Activated naive CD8-positive, alpha-beta T cell treated with anti-CD3 and anti-CD28 coated beads, Interleukin-2, amount 50 U/mL, for 24 hours (primary cell): ENCODE measurements at regions not wholly inside any gene's neighbourhood (a gene's known extent, or its start where the extent isn't known, plus 50 kb on each side); places are given as distances from the start of the nearest gene placed in this dataset.
A peak's percentile ranks its signal among the peaks of the same experiment; 100 is the strongest.
"Not testable (repeated sequence)": the region's sequence is repeated elsewhere in the genome, so short reads cannot be mapped to it uniquely, and the experiment has no call there.

ENCODE experiments used
- ATAC-seq: fragments of 150-1000 bp; cut with Tn5 transposase; one replicate; pipeline ENCODE4 v1.10.0; 2021
- DNase-seq: peaks from one replicate; pipeline ENCODE4 v3.0.0; 2021
- H3K27ac Mint-ChIP-seq: one replicate; pipeline ENCODE4 v1.8.0; 2021; ENCODE audit warnings: mild to moderate bottlenecking, mixed read lengths
- H3K27me3 Mint-ChIP-seq: one replicate; pipeline ENCODE4 v1.8.0; 2021; ENCODE audit warnings: mixed read lengths
- H3K36me3 Mint-ChIP-seq: one replicate; pipeline ENCODE4 v1.8.0; 2021; ENCODE audit warnings: low read depth, mixed read lengths
- H3K4me1 Mint-ChIP-seq: one replicate; pipeline ENCODE4 v1.8.0; 2021; ENCODE audit warnings: mixed read lengths
- H3K4me3 Mint-ChIP-seq: one replicate; pipeline ENCODE4 v1.8.0; 2021; ENCODE audit warnings: mild to moderate bottlenecking, moderate library complexity, mixed read lengths
- H3K9me3 Mint-ChIP-seq: one replicate; pipeline ENCODE4 v1.8.0; 2021; ENCODE audit warnings: mixed read lengths

DNA sequence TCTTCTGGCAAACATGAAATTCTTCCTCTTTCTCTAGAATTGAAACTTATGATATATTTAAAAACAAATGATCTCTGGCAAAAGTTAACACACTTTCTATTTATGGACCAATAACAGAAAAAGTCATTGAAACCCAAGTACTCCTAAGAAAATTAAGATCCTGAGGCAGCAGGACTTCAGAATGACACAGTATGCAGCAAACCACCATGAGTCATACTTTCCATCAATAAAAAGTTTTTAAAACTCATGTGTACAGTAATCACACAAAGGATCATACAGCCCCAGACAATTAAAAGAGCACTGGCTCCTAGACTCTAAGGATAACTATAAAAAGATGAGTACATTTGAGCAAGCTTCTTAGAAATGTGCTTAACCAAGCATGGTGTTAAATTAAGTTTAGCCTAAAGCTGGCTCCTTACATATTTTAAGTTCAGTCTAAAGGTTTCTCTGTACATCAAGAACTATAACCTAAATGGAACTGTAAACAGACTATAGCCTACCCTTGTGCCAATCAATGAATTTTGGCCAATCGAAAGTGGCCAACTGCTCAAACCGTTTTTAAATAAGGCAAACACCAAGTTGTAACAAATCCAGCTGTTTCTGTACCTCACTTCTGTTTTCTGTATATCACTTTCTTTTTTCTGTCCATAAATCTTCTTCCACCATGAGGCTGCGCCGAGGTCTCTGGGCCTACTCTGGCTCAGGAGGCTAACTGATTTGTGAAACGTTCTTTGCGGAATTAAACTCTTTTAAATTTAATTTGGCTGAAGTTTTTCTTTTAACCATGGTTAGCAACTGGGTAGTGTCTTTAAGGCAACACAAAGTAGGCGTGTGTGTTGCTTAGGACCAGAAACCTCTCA is 232.1 kb upstream of the PIK3R1 start:
- Mint-ChIP-seq H3K4me1 (peaks cover 10% of the 10 kb centered on the region), H3K27ac (peak overlapping the region; percentile 24), H3K36me3 (no peaks in the 10 kb centered on the region), H3K27me3 (no peaks in the 10 kb centered on the region), H3K4me3 (no peak overlapping the region), H3K9me3 (peaks cover 4% of the 10 kb centered on the region)
- ATAC-seq (peak; percentile 59), DNase-seq (no peak)

DNA sequence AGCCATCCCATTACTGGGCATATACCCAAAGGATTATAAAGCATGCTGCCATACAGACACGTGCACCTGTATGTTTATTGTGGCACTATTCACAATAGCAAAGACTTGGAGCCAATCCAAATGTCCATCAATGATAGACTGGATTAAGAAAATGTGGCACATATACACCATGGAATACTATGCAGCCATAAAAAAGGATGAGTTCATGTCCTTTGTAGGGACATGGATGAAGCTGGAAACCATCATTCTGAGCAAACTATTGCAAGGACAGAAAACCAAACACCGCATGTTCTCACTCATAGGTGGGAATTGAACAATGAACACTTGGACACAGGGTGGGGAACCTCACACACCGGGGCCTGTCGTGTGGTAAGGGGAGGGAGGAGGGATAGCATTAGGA is 233.4 kb upstream of the PIK3R1 start:
- not testable (repeated sequence) for H3K27me3 Mint-ChIP-seq, H3K27ac Mint-ChIP-seq, H3K4me3 Mint-ChIP-seq, H3K36me3 Mint-ChIP-seq, H3K9me3 Mint-ChIP-seq, ATAC-seq, H3K4me1 Mint-ChIP-seq, DNase-seq

DNA sequence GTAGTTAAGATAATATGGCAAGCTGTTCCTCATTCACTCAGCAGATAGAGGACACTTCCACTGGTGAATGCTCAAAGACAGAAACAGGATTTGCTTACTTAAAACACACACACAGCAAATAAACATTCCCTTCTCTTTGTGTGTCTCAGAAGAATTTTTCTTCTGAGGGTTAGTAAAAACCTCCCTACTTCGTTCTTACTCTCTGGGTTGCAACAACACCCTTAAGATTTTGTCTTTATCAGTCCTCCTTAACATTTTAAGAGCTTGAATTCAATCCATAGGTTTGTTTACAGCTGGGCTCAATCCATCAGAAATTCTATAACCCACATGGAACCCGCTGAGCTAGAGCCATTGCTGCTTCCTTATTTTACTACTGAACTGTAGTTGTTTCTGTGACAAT is 237.4 kb upstream of the PIK3R1 start:
- Mint-ChIP-seq H3K4me3 (no peak overlapping the region), H3K9me3 (peaks cover 4% of the 10 kb centered on the region), H3K36me3 (no peaks in the 10 kb centered on the region), H3K27me3 (no peaks in the 10 kb centered on the region), H3K27ac (no peak overlapping the region), H3K4me1 (peaks cover 8% of the 10 kb centered on the region)
- no peak for ATAC-seq
- no peak for DNase-seq

GRCh38 chr5:67976891-67977601 is 238.5 kb upstream of the PIK3R1 start:
- ATAC-seq (no peak), DNase-seq (no peak)
- Mint-ChIP-seq H3K4me1 (peaks cover 3% of the 10 kb centered on the region), H3K27me3 (no peaks in the 10 kb centered on the region), H3K36me3 (no peaks in the 10 kb centered on the region), H3K4me3 (no peak overlapping the region), H3K27ac (no peak overlapping the region), H3K9me3 (no peaks in the 10 kb centered on the region)

DNA sequence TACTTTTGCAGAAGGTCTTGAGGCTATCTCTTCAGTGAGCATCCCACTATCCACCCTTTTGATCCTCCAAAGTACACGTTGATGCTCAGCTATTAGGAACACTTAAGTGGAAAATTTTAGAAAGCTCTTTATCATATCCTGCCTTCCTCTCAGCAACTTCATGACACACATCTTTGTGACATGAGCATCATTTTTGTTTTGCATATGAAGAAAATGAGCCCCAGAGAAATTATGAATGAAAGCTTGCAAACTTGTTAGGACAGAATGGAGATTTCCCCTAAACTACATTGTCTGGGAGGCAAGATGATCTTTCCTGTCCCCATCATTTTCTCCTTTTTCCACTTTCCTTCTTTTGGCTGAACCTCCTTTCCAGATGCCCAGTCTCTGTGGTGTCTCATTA is 239.4 kb upstream of the PIK3R1 start:
- no peaks in the 10 kb centered on the region for H3K27me3 Mint-ChIP-seq
- peaks cover 3% of the 10 kb centered on the region for H3K4me1 Mint-ChIP-seq
- no peak overlapping the region for H3K27ac Mint-ChIP-seq
- no peak overlapping the region for H3K4me3 Mint-ChIP-seq
- H3K36me3 Mint-ChIP-seq, result no peaks in the 10 kb centered on the region
- DNase-seq (no peak), ATAC-seq (no peak)
- no peaks in the 10 kb centered on the region for H3K9me3 Mint-ChIP-seq

DNA sequence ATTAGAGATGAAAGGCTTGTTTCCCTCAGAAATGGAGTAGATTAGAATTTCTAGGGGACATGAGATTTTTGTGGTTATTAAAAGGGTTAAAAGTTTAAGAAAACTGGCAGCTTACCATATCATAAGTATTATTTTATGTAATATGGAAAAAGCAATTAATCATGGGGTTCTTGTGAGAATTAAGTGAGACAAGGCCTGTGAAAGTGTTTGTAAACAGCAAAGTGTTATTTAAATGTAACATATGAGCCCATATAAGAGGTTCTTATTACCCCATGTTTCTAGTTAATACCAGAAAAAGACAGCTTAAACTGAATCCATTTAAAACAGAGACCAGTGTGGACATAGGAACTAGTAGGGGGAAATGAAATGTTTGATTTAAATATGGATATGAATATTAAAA is 241.1 kb upstream of the PIK3R1 start:
- ATAC-seq (no peak), DNase-seq (no peak)
- Mint-ChIP-seq H3K27ac (no peak overlapping the region), H3K9me3 (no peaks in the 10 kb centered on the region), H3K36me3 (no peaks in the 10 kb centered on the region), H3K27me3 (no peaks in the 10 kb centered on the region), H3K4me3 (no peak overlapping the region), H3K4me1 (peaks cover 3% of the 10 kb centered on the region)

- Mint-ChIP-seq H3K9me3 (no peaks in the 10 kb centered on the region), H3K27me3 (no peaks in the 10 kb centered on the region), H3K36me3 (no peaks in the 10 kb centered on the region), H3K4me1 (peaks cover 3% of the 10 kb centered on the region), H3K4me3 (no peak overlapping the region), H3K27ac (no peak overlapping the region)
- DNase-seq (no peak), ATAC-seq (no peak)
These were observed 241.5 kb upstream of the PIK3R1 start for GRCh38 chr5:67974054-67974453.

DNA sequence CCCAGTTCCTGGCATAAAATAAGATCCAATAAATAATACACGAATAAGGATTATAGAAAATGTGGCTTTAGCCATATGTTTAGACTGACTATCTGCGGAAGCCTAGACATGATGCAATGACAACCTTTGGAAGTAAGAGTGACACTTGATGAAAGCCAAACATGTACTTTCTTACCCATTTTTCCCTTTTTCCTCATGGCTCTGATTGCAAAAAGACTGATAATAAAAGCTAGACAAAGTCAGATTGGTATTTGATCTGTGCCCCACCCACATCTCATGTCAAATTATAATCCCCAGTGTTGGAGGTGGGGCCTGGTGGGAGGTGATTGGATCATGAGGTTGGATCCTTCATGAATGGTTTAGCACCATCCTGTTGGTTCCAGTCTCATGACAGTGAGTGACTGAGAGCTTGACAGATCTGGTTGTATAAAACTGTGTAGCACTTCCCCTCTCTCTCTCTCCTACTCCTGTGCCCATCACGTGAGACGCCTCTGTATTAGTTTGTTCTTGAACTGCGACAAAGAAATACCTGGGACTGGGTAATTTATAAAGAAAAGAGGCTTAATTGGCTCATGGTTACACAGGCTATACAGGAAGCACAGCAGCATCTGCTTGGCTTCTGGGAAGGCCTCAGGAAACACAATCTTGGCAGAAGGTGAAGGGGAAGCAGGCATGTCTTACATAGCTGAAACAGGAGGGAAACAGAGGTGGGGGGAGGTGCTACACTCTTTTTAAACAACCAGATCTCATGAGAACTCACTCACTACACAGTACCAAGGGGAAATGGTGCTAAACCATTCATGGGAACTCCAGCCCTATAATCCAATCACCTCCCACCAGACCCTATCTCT is 243.4 kb upstream of the PIK3R1 start:
- Mint-ChIP-seq H3K27ac (no peak overlapping the region), H3K27me3 (no peaks in the 10 kb centered on the region), H3K4me3 (no peak overlapping the region), H3K36me3 (no peaks in the 10 kb centered on the region), H3K4me1 (peaks cover 3% of the 10 kb centered on the region), H3K9me3 (no peaks in the 10 kb centered on the region)
- DNase-seq (no peak), ATAC-seq (no peak)

DNA sequence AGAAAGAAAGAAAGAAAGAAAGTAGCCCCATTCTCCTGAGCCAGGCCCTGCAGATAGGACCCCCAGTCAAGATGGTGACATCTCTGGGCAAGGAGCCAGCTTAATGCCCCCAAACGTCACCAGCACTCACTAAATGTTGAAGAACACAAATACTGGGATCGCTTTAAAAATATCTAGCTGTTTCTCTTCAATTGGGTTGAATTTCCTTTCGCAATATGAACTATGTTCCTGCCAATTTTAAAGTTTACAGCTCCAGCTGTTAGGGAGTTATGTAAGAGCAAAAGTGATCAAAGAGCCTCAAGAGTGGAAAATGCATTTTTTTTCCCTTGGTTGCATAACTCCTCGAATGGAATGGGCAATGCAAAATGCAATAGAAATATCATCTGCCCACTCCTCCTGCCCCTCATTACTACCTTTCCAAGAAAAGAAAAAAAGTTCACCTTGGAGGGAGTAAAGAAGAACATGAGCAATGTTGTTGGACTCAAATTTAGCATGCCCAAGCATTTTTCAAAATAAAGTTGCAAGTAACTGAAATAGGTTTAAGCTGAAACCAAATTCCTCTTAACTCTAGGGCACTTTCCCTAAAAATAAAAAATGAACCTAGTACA is 244.2 kb upstream of the PIK3R1 start:
- ATAC-seq, result no peak
- Mint-ChIP-seq H3K4me3 (no peak overlapping the region), H3K36me3 (no peaks in the 10 kb centered on the region), H3K9me3 (no peaks in the 10 kb centered on the region), H3K4me1 (peaks cover 3% of the 10 kb centered on the region), H3K27me3 (no peaks in the 10 kb centered on the region), H3K27ac (no peak overlapping the region)
- DNase-seq, result no peak

GRCh38 chr5:67969631-67970030 is 245.9 kb upstream of the PIK3R1 start:
- H3K36me3 Mint-ChIP-seq, result no peaks in the 10 kb centered on the region
- no peaks in the 10 kb centered on the region for H3K27me3 Mint-ChIP-seq
- ATAC-seq, result no peak
- DNase-seq, result no peak
- H3K4me1 Mint-ChIP-seq, result no peaks in the 10 kb centered on the region
- no peaks in the 10 kb centered on the region for H3K9me3 Mint-ChIP-seq
- no peak overlapping the region for H3K4me3 Mint-ChIP-seq
- H3K27ac Mint-ChIP-seq, result no peak overlapping the region

- Mint-ChIP-seq H3K27ac (no peak overlapping the region), H3K9me3 (no peaks in the 10 kb centered on the region), H3K27me3 (no peaks in the 10 kb centered on the region), H3K4me3 (no peak overlapping the region), H3K36me3 (no peaks in the 10 kb centered on the region), H3K4me1 (no peaks in the 10 kb centered on the region)
- DNase-seq (no peak), ATAC-seq (no peak)
These were observed 246.4 kb upstream of the PIK3R1 start for GRCh38 chr5:67969176-67969575.

- Mint-ChIP-seq H3K36me3 (no peaks in the 10 kb centered on the region), H3K9me3 (no peaks in the 10 kb centered on the region), H3K4me3 (no peak overlapping the region), H3K4me1 (no peaks in the 10 kb centered on the region), H3K27me3 (no peaks in the 10 kb centered on the region), H3K27ac (no peak overlapping the region)
- no peak for DNase-seq
- ATAC-seq, result no peak
These were observed 248.8 kb upstream of the PIK3R1 start for GRCh38 chr5:67966712-67967111.

DNA sequence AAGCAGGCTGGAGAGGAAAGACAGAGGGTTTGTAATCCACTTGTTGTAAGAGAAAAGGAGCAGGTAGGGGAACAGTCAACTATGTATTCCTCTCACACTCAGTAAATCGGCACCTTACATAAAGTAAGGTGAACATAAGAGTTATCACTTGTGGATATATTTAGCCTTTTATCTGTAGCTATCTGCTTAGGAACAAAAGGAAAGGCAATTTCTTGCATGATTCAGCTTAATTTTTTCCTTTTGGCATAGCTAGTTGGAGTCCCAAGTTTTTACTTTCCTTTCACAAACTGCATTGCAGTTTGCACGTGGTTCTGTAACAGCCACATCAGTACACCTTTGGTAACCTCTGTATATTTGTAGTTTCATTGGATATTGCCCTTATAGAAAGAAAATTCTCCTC is 250.9 kb upstream of the PIK3R1 start:
- Mint-ChIP-seq H3K27me3 (no peaks in the 10 kb centered on the region), H3K4me3 (no peak overlapping the region), H3K4me1 (no peaks in the 10 kb centered on the region), H3K36me3 (no peaks in the 10 kb centered on the region), H3K27ac (no peak overlapping the region), H3K9me3 (no peaks in the 10 kb centered on the region)
- no peak for ATAC-seq
- DNase-seq, result no peak

DNA sequence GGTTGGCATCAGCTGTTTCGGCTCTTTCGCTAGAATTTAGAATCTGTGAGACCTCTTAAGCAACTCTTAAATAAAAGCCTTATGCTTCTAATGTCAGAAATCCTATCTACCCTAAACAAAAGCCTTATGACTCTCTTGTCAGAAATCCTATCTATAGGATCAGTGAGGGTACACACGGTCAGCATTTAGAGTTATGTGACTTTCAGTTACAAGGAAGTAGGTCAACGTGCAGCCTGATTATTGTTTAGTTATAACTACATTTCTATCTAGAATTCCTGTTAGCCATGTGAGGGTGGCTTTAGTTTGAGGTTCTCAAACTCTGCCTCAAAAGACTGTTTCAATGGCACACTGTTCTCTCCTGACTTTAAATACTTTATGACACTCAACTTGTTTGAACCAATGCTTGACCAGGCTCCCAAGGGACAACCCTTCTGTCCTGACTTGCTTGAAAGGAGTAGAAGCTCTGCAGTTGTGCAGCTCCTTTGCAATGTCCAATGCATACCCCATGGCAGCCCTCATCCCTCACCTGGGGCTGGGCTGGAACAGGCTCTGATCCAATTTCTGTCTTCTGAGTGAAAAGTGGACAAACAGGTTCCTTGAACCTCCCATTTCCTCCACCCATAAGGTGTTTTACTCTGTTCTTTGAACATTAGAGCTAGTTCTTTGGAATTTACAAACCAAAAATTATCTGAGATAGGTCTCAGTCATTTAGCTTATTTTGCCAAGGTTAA is 251.6 kb upstream of the PIK3R1 start:
- no peaks in the 10 kb centered on the region for H3K4me1 Mint-ChIP-seq
- no peaks in the 10 kb centered on the region for H3K36me3 Mint-ChIP-seq
- H3K27ac Mint-ChIP-seq, result no peak overlapping the region
- no peaks in the 10 kb centered on the region for H3K9me3 Mint-ChIP-seq
- no peak for DNase-seq
- H3K27me3 Mint-ChIP-seq, result no peaks in the 10 kb centered on the region
- H3K4me3 Mint-ChIP-seq, result no peak overlapping the region
- ATAC-seq, result no peak
